ENCODE measurements at regions not wholly inside any gene's neighbourhood (a gene's known extent, or its start where the extent isn't known, plus 50 kb on each side); places are given as distances from the start of the nearest gene placed in this dataset.

- Histone ChIP-seq H3K4me3 (replicated peaks in 1 of 3; ENCODE audit: insufficient read depth in 1 of 3, low read depth in 2 of 3, low read length in 3 of 3) (no peak overlapping the region), H3K27ac (ENCODE audit: extremely low read length, insufficient read depth, low read length) (no peak overlapping the region), H3K9ac (ENCODE audit: insufficient read depth, low read depth, low read length) (no peak overlapping the region), H3K79me2 (ENCODE audit: insufficient read depth, low read length) (no peaks in the 10 kb centered on the region), H4K20me1 (ENCODE audit: insufficient read depth, low read length) (no peaks in the 10 kb centered on the region), H3K27me3 (ENCODE audit: control insufficient read depth in 1 of 2, insufficient read depth in 2 of 2, low read length in 2 of 2) (no peaks in the 10 kb centered on the region), H3K36me3 (replicated peaks in 1 of 2; ENCODE audit: control insufficient read depth in 1 of 2, insufficient read depth in 2 of 2, low read length in 2 of 2) (no peaks in the 10 kb centered on the region), H3K9me3 (ENCODE audit: low read length) (no peaks in the 10 kb centered on the region), H3K4me2 (ENCODE audit: low read depth, low read length) (no peak overlapping the region), H3K4me1 (ENCODE audit: insufficient read depth, low read length) (no peaks in the 10 kb centered on the region), H2AFZ (ENCODE audit: low read length) (no peak overlapping the region)
- no peak for ATAC-seq
- no peak for TF ChIP-seq MYC (CRISPR knock-in tag; IDR thresholded peaks at IDR 0.05; ENCODE audit: borderline replicate concordance)
- TF ChIP-seq ZNF572 (CRISPR knock-in tag; IDR thresholded peaks at IDR 0.05): no peak
- TF ChIP-seq CREBL2 (CRISPR knock-in tag; IDR thresholded peaks at IDR 0.05; ENCODE audit: borderline replicate concordance): no peak
- no peak for TF ChIP-seq ZGPAT (CRISPR knock-in tag; IDR thresholded peaks at IDR 0.05)
- TF ChIP-seq U2AF1 (optimal IDR thresholded peaks at IDR 0.05; ENCODE audit: low read depth, low read length): no peak
- TF ChIP-seq SP140L (CRISPR knock-in tag; IDR thresholded peaks at IDR 0.05; ENCODE audit: borderline replicate concordance): no peak
- no peak for TF ChIP-seq ETV5 (CRISPR knock-in tag; IDR thresholded peaks at IDR 0.05; ENCODE audit: borderline replicate concordance)
- in situ Hi-C loops (cut with HindIII; ENCODE audit: extremely low pct_ligation_motif_present, low pct_unique_long_range_greater_than_20kb) (no loop called here), intact Hi-C loops (cut with micrococcal nuclease; ENCODE audit: unreplicated experiment) (no loop called here)
- DNase-seq (ENCODE audit: low spot score): no peak
- no TSS peak for BruUV-seq (replicated peaks)
- no peak for FAIRE-seq
- WGBS (ENCODE audit: low lambda C conversion rate): 3% methylated on average over 5 of the region's 5 CpGs
- CTCF ChIA-PET (ENCODE audit: low intra/inter-chr PET ratio, low total read pairs): no interaction called here
- POLR2A ChIA-PET: no interaction called here
Measured at GRCh38 chr18:64210401-64210949, 61.6 kb upstream of the LINC00305 start.

DNA sequence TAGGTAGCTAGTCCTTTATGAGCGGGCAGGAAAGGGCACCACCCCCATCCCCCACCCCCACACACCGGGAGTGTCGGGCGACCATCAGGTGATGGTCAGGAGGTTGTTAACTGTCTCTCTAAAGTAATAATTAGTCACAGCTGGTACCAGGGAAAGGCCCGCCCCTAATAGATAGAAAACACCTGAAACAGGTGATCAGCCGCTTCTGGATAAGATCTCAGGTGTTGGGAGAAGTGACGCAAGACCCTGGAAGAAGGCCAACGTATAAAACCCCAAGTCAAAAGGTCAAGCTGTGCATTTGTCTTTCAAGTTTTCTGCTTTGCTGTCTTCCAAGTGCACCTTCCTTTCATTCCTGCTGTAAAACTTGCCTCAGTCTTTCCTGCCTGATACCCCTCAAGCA is 59.6 kb upstream of the LINC00305 start:
- ChIA-PET POLR2A (no interaction called here), CTCF (ENCODE audit: low intra/inter-chr PET ratio, low total read pairs) (no interaction called here)
- Histone ChIP-seq H3K4me2 (ENCODE audit: low read depth, low read length) (no peak overlapping the region), H3K27ac (ENCODE audit: extremely low read length, insufficient read depth, low read length) (no peak overlapping the region), H3K36me3 (replicated peaks in 1 of 2; ENCODE audit: control insufficient read depth in 1 of 2, insufficient read depth in 2 of 2, low read length in 2 of 2) (no peaks in the 10 kb centered on the region), H3K4me3 (replicated peaks in 1 of 3; ENCODE audit: insufficient read depth in 1 of 3, low read depth in 2 of 3, low read length in 3 of 3) (no peak overlapping the region), H3K9me3 (ENCODE audit: low read length) (no peaks in the 10 kb centered on the region), H3K4me1 (ENCODE audit: insufficient read depth, low read length) (no peaks in the 10 kb centered on the region), H3K27me3 (ENCODE audit: control insufficient read depth in 1 of 2, insufficient read depth in 2 of 2, low read length in 2 of 2) (no peaks in the 10 kb centered on the region), H2AFZ (ENCODE audit: low read length) (no peak overlapping the region), H4K20me1 (ENCODE audit: insufficient read depth, low read length) (no peaks in the 10 kb centered on the region), H3K9ac (ENCODE audit: insufficient read depth, low read depth, low read length) (no peak overlapping the region), H3K79me2 (ENCODE audit: insufficient read depth, low read length) (no peaks in the 10 kb centered on the region)
- no TSS peak for BruUV-seq (replicated peaks)
- DNase-seq (ENCODE audit: low spot score) (no peak), FAIRE-seq (no peak), ATAC-seq (no peak)
- 19% methylated on average over 8 of the region's 8 CpGs for WGBS (ENCODE audit: low lambda C conversion rate)
- intact Hi-C loops (cut with micrococcal nuclease; ENCODE audit: unreplicated experiment) (no loop called here), in situ Hi-C loops (cut with HindIII; ENCODE audit: extremely low pct_ligation_motif_present, low pct_unique_long_range_greater_than_20kb) (no loop called here)
- TF ChIP-seq, protein P1, sequence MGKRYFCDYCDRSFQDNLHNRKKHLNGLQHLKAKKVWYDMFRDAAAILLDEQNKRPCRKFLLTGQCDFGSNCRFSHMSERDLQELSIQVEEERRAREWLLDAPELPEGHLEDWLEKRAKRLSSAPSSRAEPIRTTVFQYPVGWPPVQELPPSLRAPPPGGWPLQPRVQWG (CRISPR knock-in tag; IDR thresholded peaks at IDR 0.05; ENCODE audit: borderline replicate concordance, low read depth): no peak
- no peak for TF ChIP-seq ZBTB7B (CRISPR knock-in tag; IDR thresholded peaks at IDR 0.05)
- TF ChIP-seq ZNF180 (CRISPR knock-in tag; IDR thresholded peaks at IDR 0.05; ENCODE audit: borderline replicate concordance, low read depth): no peak
- no peak for TF ChIP-seq ZNF616 (CRISPR knock-in tag; IDR thresholded peaks at IDR 0.05; ENCODE audit: low read depth)
- TF ChIP-seq BRF2 (CRISPR knock-in tag; IDR thresholded peaks at IDR 0.05): no peak
- TF ChIP-seq ZSCAN20 (CRISPR knock-in tag; IDR thresholded peaks at IDR 0.05; ENCODE audit: borderline replicate concordance): no peak
- no peak for TF ChIP-seq POLR2AphosphoS5 (IDR thresholded peaks at IDR 0.05; ENCODE audit: low read depth, low read length)
- TF ChIP-seq ZNF496 (CRISPR knock-in tag; IDR thresholded peaks at IDR 0.05; ENCODE audit: insufficient replicate concordance): no peak
- TF ChIP-seq PITX1 (CRISPR knock-in tag; IDR thresholded peaks at IDR 0.05): no peak
- TF ChIP-seq PPARG (CRISPR knock-in tag; conservative IDR thresholded peaks at IDR 0.05): no peak
- TF ChIP-seq ELF1 (CRISPR knock-in tag; IDR thresholded peaks at IDR 0.05): no peak
